CD14-positive monocyte (primary cell): ENCODE measurements at regions not wholly inside any gene's neighbourhood (a gene's known extent, or its start where the extent isn't known, plus 50 kb on each side); places are given as distances from the start of the nearest gene placed in this dataset.

Experiments used
- DNase-seq, 3 donors: peaks; one replicate each; pipeline ENCODE4 v3.0.0-alpha.2; 2011 to 2022
- H2AFZ ChIP-seq: 2 replicates; pipeline ENCODE4 v1.6.0; 2012; ENCODE audit warnings: mild to moderate bottlenecking, low read depth, low read length, inconsistent platforms; ENCODE audit not compliant: insufficient read depth, poor library complexity, severe bottlenecking
- H3K27ac ChIP-seq, 2 donors: 1 replicate in 1 of 2; 2 replicates in 1 of 2; pipeline ENCODE4 v1.5.1; 2012 to 2013; ENCODE audit warnings: low read length in 2 of 2, control low read depth in 1 of 2, inconsistent platforms in 1 of 2, low read depth in 1 of 2, mild to moderate bottlenecking in 1 of 2
- H3K27me3 ChIP-seq, 2 donors: one replicate each; pipeline versions ENCODE4 v1.6.0 to v1.6.1; 2011 to 2013; ENCODE audit warnings: low read length in 2 of 2; ENCODE audit not compliant: control insufficient read depth in 2 of 2, insufficient read depth in 2 of 2
- H3K36me3 ChIP-seq, 2 donors: replicated peaks in 1 of 2; 1 replicate in 1 of 2; 2 replicates in 1 of 2; pipeline versions ENCODE4 v1.5.1 to v1.6.1; 2012 to 2013; ENCODE audit warnings: low read length in 2 of 2, control low read depth in 1 of 2, inconsistent platforms in 1 of 2, mild to moderate bottlenecking in 1 of 2; ENCODE audit not compliant: insufficient read depth in 2 of 2, control insufficient read depth in 1 of 2
- H3K4me1 ChIP-seq, 2 donors: 1 replicate in 1 of 2; 2 replicates in 1 of 2; pipeline versions ENCODE4 v1.5.1 to v1.6.1; 2012 to 2013; ENCODE audit warnings: low read length in 2 of 2, control low read depth in 1 of 2, inconsistent platforms in 1 of 2, mild to moderate bottlenecking in 1 of 2, moderate library complexity in 1 of 2; ENCODE audit not compliant: insufficient read depth in 2 of 2, control insufficient read depth in 1 of 2
- H3K4me2 ChIP-seq: replicated peaks from 2 replicates; pipeline ENCODE3; 2012; ENCODE audit warnings: low read length, moderate library complexity, mild to moderate bottlenecking; ENCODE audit not compliant: poor library complexity, severe bottlenecking; ENCODE audit errors: extremely low read depth
- H3K4me3 ChIP-seq, 3 experiments: fragments of 200-600 bp in 1 of 3; sonication (generic) in 1 of 3; replicated peaks in 1 of 3; 1 replicate in 2 of 3; 2 replicates in 1 of 3; pipeline ENCODE4 v1.5.1; 2011 to 2013; ENCODE audit warnings: low read length in 3 of 3, mild to moderate bottlenecking in 3 of 3, control low read depth in 2 of 3, low read depth in 2 of 3, inconsistent platforms in 1 of 3, moderate library complexity in 1 of 3
- H3K79me2 ChIP-seq: 2 replicates; pipeline ENCODE4 v1.6.0; 2012; ENCODE audit warnings: mild to moderate bottlenecking, control low read depth, inconsistent platforms, low read length, moderate library complexity; ENCODE audit not compliant: insufficient read depth
- H3K9ac ChIP-seq: 2 replicates; pipeline ENCODE4 v1.6.0; 2017; ENCODE audit warnings: low read length, mild to moderate bottlenecking; ENCODE audit not compliant: insufficient read depth, poor library complexity, severe bottlenecking
- H3K9me3 ChIP-seq, 2 donors: replicated peaks in 1 of 2; 1 replicate in 1 of 2; 2 replicates in 1 of 2; pipeline versions ENCODE4 v1.5.1 to v1.6.1; 2012 to 2013; ENCODE audit warnings: low read length in 2 of 2, control low read depth in 1 of 2; ENCODE audit not compliant: control insufficient read depth in 1 of 2, insufficient read depth in 1 of 2
- H4K20me1 ChIP-seq: 2 replicates; pipeline ENCODE4 v1.6.0; 2012; ENCODE audit warnings: mild to moderate bottlenecking, low read length, control low read depth, moderate library complexity; ENCODE audit not compliant: insufficient read depth
- H3K27ac Mint-ChIP-seq, 7 donors: one replicate each; pipeline ENCODE4 v1.8.0; 2020; ENCODE audit warnings: mild to moderate bottlenecking in 7 of 7, mixed read lengths in 7 of 7, moderate library complexity in 6 of 7, inconsistent platforms in 2 of 7
- H3K27me3 Mint-ChIP-seq, 3 donors: one replicate each; pipeline ENCODE4 v1.8.0; 2021 to 2022; ENCODE audit warnings: low read depth in 3 of 3, mild to moderate bottlenecking in 3 of 3, mixed read lengths in 3 of 3, moderate library complexity in 3 of 3, inconsistent platforms in 1 of 3
- H3K36me3 Mint-ChIP-seq, 2 donors: one replicate each; pipeline ENCODE4 v1.8.0; 2020; ENCODE audit warnings: mixed read lengths in 2 of 2, inconsistent platforms in 1 of 2, mild to moderate bottlenecking in 1 of 2
- H3K4me1 Mint-ChIP-seq: one replicate; pipeline ENCODE4 v1.8.0; 2020; ENCODE audit warnings: mild to moderate bottlenecking, mixed read lengths
- H3K4me3 Mint-ChIP-seq, 2 donors: one replicate each; pipeline ENCODE4 v1.8.0; 2020; ENCODE audit warnings: mild to moderate bottlenecking in 2 of 2, mixed read lengths in 2 of 2, moderate library complexity in 1 of 2
- H3K9me3 Mint-ChIP-seq, 7 donors: one replicate each; pipeline ENCODE4 v1.8.0; 2020 to 2022; ENCODE audit warnings: mixed read lengths in 7 of 7, mild to moderate bottlenecking in 6 of 7, moderate library complexity in 6 of 7, inconsistent platforms in 2 of 7
- CTCF ChIP-seq: fragments of 200-600 bp; IDR thresholded peaks from one replicate; pipeline ENCODE4 v1.8.0; 2022; ENCODE audit warnings: antibody characterized with exemption, mild to moderate bottlenecking
- WGBS: methylation state at CpG from one replicate; pipeline ENCODE4 v1.1.5; 2013; ENCODE audit warnings: missing lambda C conversion rate; ENCODE audit not compliant: insufficient coverage; 5-methylcytosine and 5-hydroxymethylcytosine counted together
- intact Hi-C, 2 donors: fragments of 100-400 bp; cut with micrococcal nuclease; formaldehyde crosslinking; loops; one replicate each; pipeline versions ENCODE4 v1.15.0 to v1.15.1; 2023

- Mint-ChIP-seq H3K27me3 (peaks cover 0 to 9% (median 9%) of the 10 kb centered on the region in 3 donors), H3K9me3 (no peaks in the 10 kb centered on the region), H3K4me1 (peaks cover 13% of the 10 kb centered on the region), H3K36me3 (no peaks in the 10 kb centered on the region), H3K4me3 (no peak overlapping the region), H3K27ac (no peak overlapping the region)
- DNase-seq, result no peak
- intact Hi-C loops, result no loop called here
- Histone ChIP-seq H4K20me1 (no peaks in the 10 kb centered on the region), H3K36me3 (no peaks in the 10 kb centered on the region), H3K27ac (no peak overlapping the region), H2AFZ (no peak overlapping the region), H3K79me2 (no peaks in the 10 kb centered on the region), H3K9me3 (no peaks in the 10 kb centered on the region), H3K9ac (no peak overlapping the region), H3K4me1 (peaks cover 6 to 7% of the 10 kb centered on the region in 2 donors), H3K4me2 (no peak overlapping the region), H3K4me3 (no peak overlapping the region), H3K27me3 (no peaks in the 10 kb centered on the region)
- 91% methylated on average over 5 of the region's 12 CpGs for WGBS
- no peak for TF ChIP-seq CTCF
Observed at GRCh38 chr10:3418926-3419325, 246.3 kb upstream of the PITRM1 start.

GRCh38 chr10:3418041-3418754 lies 245.6 kb upstream of the PITRM1 start:
- intact Hi-C loops, result no loop called here
- Histone ChIP-seq H3K27ac (no peak overlapping the region), H3K36me3 (no peaks in the 10 kb centered on the region), H3K79me2 (no peaks in the 10 kb centered on the region), H2AFZ (no peak overlapping the region), H4K20me1 (no peaks in the 10 kb centered on the region), H3K4me3 (no peak overlapping the region), H3K4me2 (no peak overlapping the region), H3K27me3 (no peaks in the 10 kb centered on the region), H3K4me1 (peaks cover 5 to 6% of the 10 kb centered on the region in 2 donors), H3K9me3 (no peaks in the 10 kb centered on the region), H3K9ac (no peak overlapping the region)
- Mint-ChIP-seq H3K4me1 (peaks cover 9% of the 10 kb centered on the region), H3K4me3 (no peak overlapping the region), H3K27ac (no peak overlapping the region), H3K36me3 (no peaks in the 10 kb centered on the region), H3K9me3 (no peaks in the 10 kb centered on the region), H3K27me3 (peaks cover 0 to 10% (median 6%) of the 10 kb centered on the region in 3 donors)
- TF ChIP-seq CTCF, result no peak
- WGBS, result 74% methylated on average over 6 of the region's 13 CpGs
- DNase-seq, result no peak
